IPS-18a (cell line): ENCODE measurements at regions not wholly inside any gene's neighbourhood (a gene's known extent, or its start where the extent isn't known, plus 50 kb on each side); places are given as distances from the start of the nearest gene placed in this dataset.
"Not testable (repeated sequence)": the region's sequence is repeated elsewhere in the genome, so short reads cannot be mapped to it uniquely, and the experiment has no call there.

Source experiments
- H3K27ac ChIP-seq: one replicate; pipeline ENCODE4 v1.5.1; 2013; ENCODE audit warnings: low read length
- H3K27me3 ChIP-seq: one replicate; pipeline ENCODE4 v1.6.1; 2013; ENCODE audit warnings: mild to moderate bottlenecking, low read length; ENCODE audit not compliant: control insufficient read depth, insufficient read depth
- H3K36me3 ChIP-seq: one replicate; pipeline ENCODE4 v1.6.1; 2013; ENCODE audit warnings: low read depth, low read length; ENCODE audit not compliant: control insufficient read depth
- H3K4me1 ChIP-seq: one replicate; pipeline ENCODE4 v1.6.1; 2013; ENCODE audit warnings: low read depth, low read length; ENCODE audit not compliant: control insufficient read depth
- H3K4me3 ChIP-seq: one replicate; pipeline ENCODE4 v1.5.1; 2013; ENCODE audit warnings: low read length
- H3K9ac ChIP-seq: one replicate; pipeline ENCODE4 v1.6.1; 2013; ENCODE audit warnings: mild to moderate bottlenecking, low read length, moderate library complexity
- H3K9me3 ChIP-seq: one replicate; pipeline ENCODE4 v1.6.1; 2013; ENCODE audit warnings: low read depth, low read length; ENCODE audit not compliant: control insufficient read depth

- no peak overlapping the region for H3K4me3 ChIP-seq
- H3K4me1 ChIP-seq, result peaks cover 14% of the 10 kb centered on the region
- H3K9me3 ChIP-seq, result no peaks in the 10 kb centered on the region
- H3K27ac ChIP-seq, result no peak overlapping the region
- H3K36me3 ChIP-seq, result no peaks in the 10 kb centered on the region
- no peak overlapping the region for H3K9ac ChIP-seq
- H3K27me3 ChIP-seq, result no peaks in the 10 kb centered on the region
These were observed 111.8 kb upstream of the DCC start for GRCh38 chr18:52228166-52228565.

- no peaks in the 10 kb centered on the region for H3K9me3 ChIP-seq
- no peak overlapping the region for H3K4me3 ChIP-seq
- no peaks in the 10 kb centered on the region for H3K36me3 ChIP-seq
- H3K4me1 ChIP-seq, result no peaks in the 10 kb centered on the region
- no peak overlapping the region for H3K27ac ChIP-seq
- H3K9ac ChIP-seq, result no peak overlapping the region
- H3K27me3 ChIP-seq, result no peaks in the 10 kb centered on the region
These were observed 103.9 kb upstream of the DCC start for GRCh38 chr18:52236131-52236530.

DNA sequence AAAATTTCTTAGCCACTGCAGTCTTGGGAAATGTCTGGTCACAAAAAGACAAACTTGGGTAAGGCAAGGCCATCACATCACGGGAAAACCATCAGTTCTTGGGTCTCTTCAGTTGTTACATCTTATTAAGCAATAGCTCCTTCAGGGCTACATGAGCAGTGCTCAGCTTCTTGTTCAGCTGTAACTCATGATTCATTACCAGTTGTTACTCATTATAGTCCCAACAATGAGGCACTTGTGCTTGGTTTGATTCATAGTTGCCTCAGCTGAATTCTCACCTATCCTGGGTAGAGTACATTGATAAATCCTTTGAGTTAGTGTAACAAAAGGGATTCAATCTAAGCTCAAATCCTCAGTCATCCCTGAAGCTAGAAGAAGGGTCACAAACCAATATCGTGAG lies 102.4 kb upstream of the DCC start:
- H3K4me3 ChIP-seq, result no peak overlapping the region
- no peak overlapping the region for H3K27ac ChIP-seq
- H3K9ac ChIP-seq, result no peak overlapping the region
- H3K27me3 ChIP-seq, result no peaks in the 10 kb centered on the region
- no peaks in the 10 kb centered on the region for H3K4me1 ChIP-seq
- no peaks in the 10 kb centered on the region for H3K9me3 ChIP-seq
- H3K36me3 ChIP-seq, result no peaks in the 10 kb centered on the region

DNA sequence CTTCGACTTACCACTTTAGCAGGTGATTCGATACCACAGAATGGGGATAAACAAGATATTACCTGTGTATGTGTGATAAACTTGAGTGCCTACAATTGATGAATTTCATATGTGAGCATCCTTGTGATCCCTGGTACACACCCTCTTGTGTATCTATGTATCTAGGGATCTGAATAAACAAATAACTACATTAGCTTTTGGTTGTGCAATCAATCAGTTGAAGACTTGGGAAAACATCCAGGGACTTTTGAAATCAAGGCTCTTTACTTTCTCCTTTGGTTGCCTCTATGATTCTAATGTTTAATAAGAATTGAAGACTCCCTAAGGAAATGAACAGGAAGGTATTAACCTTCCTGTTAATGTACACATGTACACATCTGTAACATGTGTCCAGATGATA lies 97.3 kb upstream of the DCC start:
- Histone ChIP-seq H3K4me1 (no peaks in the 10 kb centered on the region), H3K4me3 (no peak overlapping the region)

GRCh38 chr18:52244658-52245057 lies 95.3 kb upstream of the DCC start:
- Histone ChIP-seq H3K36me3 (no peaks in the 10 kb centered on the region), H3K27me3 (no peaks in the 10 kb centered on the region), H3K9ac (no peak overlapping the region), H3K9me3 (no peaks in the 10 kb centered on the region), H3K4me1 (no peaks in the 10 kb centered on the region), H3K27ac (no peak overlapping the region), H3K4me3 (no peak overlapping the region)

More for the DNA sequence above, 97.3 kb upstream of the DCC start:
- H3K9me3 ChIP-seq, result no peaks in the 10 kb centered on the region
- no peaks in the 10 kb centered on the region for H3K36me3 ChIP-seq
- no peak overlapping the region for H3K27ac ChIP-seq
- no peaks in the 10 kb centered on the region for H3K27me3 ChIP-seq
- H3K9ac ChIP-seq, result no peak overlapping the region

GRCh38 chr18:52254367-52254766 lies 85.6 kb upstream of the DCC start:
- Histone ChIP-seq H3K9ac (no peak overlapping the region), H3K36me3 (no peaks in the 10 kb centered on the region), H3K4me1 (no peaks in the 10 kb centered on the region), H3K9me3 (no peaks in the 10 kb centered on the region), H3K27me3 (no peaks in the 10 kb centered on the region), H3K4me3 (no peak overlapping the region), H3K27ac (no peak overlapping the region)

GRCh38 chr18:52257417-52257816 lies 82.6 kb upstream of the DCC start:
- not testable (repeated sequence) for H3K36me3 ChIP-seq, H3K27ac ChIP-seq, H3K4me3 ChIP-seq, H3K4me1 ChIP-seq, H3K9me3 ChIP-seq, H3K9ac ChIP-seq, H3K27me3 ChIP-seq

DNA sequence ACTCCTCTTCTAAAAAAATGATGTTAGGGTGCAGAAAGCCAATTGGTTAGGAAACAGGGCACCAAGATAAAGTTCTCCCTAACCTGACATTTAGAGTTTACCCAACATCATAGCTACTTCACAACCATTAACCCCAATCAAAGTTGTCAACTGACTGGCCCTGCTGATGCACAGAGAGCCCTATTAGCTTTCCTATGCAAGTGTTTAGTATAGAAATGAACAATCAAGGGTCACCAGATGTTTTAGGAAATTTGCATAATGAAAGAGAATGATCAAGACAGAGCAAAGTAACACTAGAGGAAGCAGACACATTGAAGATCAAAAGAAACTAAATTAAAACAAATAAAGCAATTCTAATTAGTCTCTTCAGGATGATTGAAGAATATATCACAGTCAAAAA lies 64.2 kb upstream of the DCC start:
- no peak overlapping the region for H3K9ac ChIP-seq
- no peak overlapping the region for H3K4me3 ChIP-seq
- no peak overlapping the region for H3K27ac ChIP-seq
- no peaks in the 10 kb centered on the region for H3K9me3 ChIP-seq
- no peaks in the 10 kb centered on the region for H3K36me3 ChIP-seq
- no peaks in the 10 kb centered on the region for H3K27me3 ChIP-seq
- peaks cover 4% of the 10 kb centered on the region for H3K4me1 ChIP-seq

DNA sequence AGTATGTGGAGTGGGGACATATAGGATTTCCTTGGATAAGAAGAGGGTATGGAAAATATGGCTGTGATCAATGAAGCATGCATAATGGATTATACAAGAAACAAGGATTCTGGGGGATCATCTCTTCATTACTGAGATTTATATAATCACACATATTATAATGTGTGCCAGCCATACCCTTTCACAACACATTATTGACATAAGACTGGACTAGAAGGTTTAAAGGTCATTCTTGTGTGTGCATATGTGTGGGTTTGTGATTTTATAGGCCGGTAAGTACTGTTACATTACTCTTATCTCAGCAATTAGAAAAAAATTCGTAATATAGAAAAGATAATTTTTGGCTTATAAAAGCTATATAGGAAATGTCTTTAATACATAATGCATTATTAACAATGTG lies 62.2 kb upstream of the DCC start:
- Histone ChIP-seq H3K27ac (no peak overlapping the region), H3K27me3 (no peaks in the 10 kb centered on the region), H3K4me3 (no peak overlapping the region), H3K36me3 (no peaks in the 10 kb centered on the region), H3K4me1 (peaks cover 4% of the 10 kb centered on the region), H3K9ac (no peak overlapping the region), H3K9me3 (no peaks in the 10 kb centered on the region)

DNA sequence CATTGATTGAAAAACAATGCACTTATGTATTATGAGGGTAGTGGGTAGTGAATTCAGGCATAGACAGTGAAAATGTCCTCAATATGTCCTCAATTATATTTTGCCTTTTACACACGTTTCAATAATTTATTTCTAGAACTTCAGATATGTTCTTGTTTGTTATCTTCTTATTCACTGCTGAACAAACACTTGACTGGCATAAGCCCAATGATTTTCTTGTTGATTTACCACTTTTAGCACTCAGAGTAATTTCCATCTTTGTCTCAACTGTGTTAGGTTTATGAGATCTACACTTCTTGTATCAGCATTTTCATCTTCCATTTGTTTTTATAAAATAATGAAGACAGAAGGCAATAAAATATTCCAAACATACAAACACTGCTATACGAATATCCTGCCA lies 61.8 kb upstream of the DCC start:
- Histone ChIP-seq H3K4me1 (peaks cover 4% of the 10 kb centered on the region), H3K36me3 (no peaks in the 10 kb centered on the region), H3K27ac (no peak overlapping the region), H3K27me3 (no peaks in the 10 kb centered on the region), H3K9me3 (no peaks in the 10 kb centered on the region), H3K4me3 (no peak overlapping the region), H3K9ac (no peak overlapping the region)

DNA sequence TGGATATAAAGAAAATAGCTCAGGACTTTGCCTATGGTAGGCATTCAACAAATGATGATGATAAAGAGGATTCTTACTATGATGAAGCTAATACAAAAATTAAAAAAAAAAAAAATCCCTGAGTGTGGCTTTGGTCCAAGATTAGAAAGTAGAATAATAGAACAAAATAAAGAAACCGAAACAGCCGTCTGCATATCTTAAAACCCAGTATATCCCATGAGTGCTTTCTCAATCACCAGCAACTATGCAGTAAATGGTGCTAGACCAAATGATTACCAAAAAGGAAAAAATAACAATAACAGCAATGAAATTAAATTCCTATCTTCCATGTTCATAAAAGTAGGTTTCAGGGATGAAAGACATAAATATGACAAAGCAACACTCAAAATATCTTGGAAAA lies 59.3 kb upstream of the DCC start:
- no peaks in the 10 kb centered on the region for H3K27me3 ChIP-seq
- no peaks in the 10 kb centered on the region for H3K36me3 ChIP-seq
- no peak overlapping the region for H3K9ac ChIP-seq
- no peak overlapping the region for H3K27ac ChIP-seq
- H3K4me1 ChIP-seq, result no peaks in the 10 kb centered on the region
- no peak overlapping the region for H3K4me3 ChIP-seq
- H3K9me3 ChIP-seq, result no peaks in the 10 kb centered on the region

- peaks cover 16% of the 10 kb centered on the region for H3K4me1 ChIP-seq
- no peak overlapping the region for H3K9ac ChIP-seq
- no peaks in the 10 kb centered on the region for H3K27me3 ChIP-seq
- no peaks in the 10 kb centered on the region for H3K9me3 ChIP-seq
- no peak overlapping the region for H3K27ac ChIP-seq
- no peaks in the 10 kb centered on the region for H3K36me3 ChIP-seq
- H3K4me3 ChIP-seq, result no peak overlapping the region
These were observed 56.1 kb upstream of the DCC start for GRCh38 chr18:52283927-52284326.

DNA sequence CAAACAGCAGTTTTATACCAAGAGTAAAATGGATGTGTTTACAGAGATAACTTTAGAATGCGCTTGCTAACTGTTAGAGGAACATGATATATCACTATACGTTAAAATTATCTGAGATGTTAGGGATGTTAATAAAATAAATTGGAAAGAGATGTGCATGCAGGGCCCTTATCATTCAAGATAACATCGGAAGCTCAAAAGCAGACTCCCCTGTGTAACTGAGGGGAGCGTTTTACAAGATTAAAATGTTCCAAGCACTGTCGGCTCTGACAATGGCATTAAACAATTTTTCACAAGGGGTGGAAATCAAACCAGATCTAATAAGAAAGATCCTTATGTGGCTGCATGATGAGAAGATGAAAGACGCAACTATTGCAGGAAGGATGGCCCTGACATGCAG lies 53.3 kb upstream of the DCC start:
- no peak overlapping the region for H3K4me3 ChIP-seq
- H3K27me3 ChIP-seq, result no peaks in the 10 kb centered on the region
- H3K4me1 ChIP-seq, result peaks cover 16% of the 10 kb centered on the region
- H3K9ac ChIP-seq, result no peak overlapping the region
- H3K9me3 ChIP-seq, result no peaks in the 10 kb centered on the region
- H3K36me3 ChIP-seq, result no peaks in the 10 kb centered on the region
- H3K27ac ChIP-seq, result no peak overlapping the region
